ENCODE measurements at regions not wholly inside any gene's neighbourhood (a gene's known extent, or its start where the extent isn't known, plus 50 kb on each side); places are given as distances from the start of the nearest gene placed in this dataset.
"Not testable (repeated sequence)": the region's sequence is repeated elsewhere in the genome, so short reads cannot be mapped to it uniquely, and the experiment has no call there.

DNA sequence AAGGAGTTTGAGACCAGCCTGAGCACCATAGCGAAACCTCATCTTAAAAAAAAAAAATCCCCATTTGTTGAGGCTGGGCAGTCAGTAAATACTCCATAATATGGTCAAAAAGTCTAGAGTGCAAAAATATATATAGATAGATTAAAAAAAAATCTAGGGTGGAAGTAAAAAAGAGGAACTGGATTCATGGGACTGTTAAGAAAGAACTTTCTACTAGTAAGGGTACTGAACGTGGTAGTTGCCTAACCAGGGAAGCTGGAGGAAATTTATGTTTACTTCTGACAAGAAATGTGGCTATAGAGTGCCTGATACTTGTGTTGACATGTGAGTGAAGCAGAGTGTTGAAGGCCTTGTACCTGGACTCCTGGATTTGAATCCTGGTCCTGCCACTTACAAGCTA, 265.9 kb upstream of the FAM78B start:
- Histone ChIP-seq H3K27ac (no peak overlapping the region), H3K4me1 (ENCODE audit: control insufficient read depth in 1 of 2, insufficient read depth in 1 of 2, low read depth in 1 of 2, low read length in 1 of 2) (no peaks in the 10 kb centered on the region), H3K9me3 (no peaks in the 10 kb centered on the region), H3K4me3 (ENCODE audit: low read depth in 1 of 2, low read length in 1 of 2) (no peak overlapping the region), H3K36me3 (no peaks in the 10 kb centered on the region), H3K27me3 (no peaks in the 10 kb centered on the region)
- TF ChIP-seq, protein P1, sequence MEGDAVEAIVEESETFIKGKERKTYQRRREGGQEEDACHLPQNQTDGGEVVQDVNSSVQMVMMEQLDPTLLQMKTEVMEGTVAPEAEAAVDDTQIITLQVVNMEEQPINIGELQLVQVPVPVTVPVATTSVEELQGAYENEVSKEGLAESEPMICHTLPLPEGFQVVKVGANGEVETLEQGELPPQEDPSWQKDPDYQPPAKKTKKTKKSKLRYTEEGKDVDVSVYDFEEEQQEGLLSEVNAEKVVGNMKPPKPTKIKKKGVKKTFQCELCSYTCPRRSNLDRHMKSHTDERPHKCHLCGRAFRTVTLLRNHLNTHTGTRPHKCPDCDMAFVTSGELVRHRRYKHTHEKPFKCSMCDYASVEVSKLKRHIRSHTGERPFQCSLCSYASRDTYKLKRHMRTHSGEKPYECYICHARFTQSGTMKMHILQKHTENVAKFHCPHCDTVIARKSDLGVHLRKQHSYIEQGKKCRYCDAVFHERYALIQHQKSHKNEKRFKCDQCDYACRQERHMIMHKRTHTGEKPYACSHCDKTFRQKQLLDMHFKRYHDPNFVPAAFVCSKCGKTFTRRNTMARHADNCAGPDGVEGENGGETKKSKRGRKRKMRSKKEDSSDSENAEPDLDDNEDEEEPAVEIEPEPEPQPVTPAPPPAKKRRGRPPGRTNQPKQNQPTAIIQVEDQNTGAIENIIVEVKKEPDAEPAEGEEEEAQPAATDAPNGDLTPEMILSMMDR (IDR thresholded peaks at IDR 0.05), result no peak

DNA sequence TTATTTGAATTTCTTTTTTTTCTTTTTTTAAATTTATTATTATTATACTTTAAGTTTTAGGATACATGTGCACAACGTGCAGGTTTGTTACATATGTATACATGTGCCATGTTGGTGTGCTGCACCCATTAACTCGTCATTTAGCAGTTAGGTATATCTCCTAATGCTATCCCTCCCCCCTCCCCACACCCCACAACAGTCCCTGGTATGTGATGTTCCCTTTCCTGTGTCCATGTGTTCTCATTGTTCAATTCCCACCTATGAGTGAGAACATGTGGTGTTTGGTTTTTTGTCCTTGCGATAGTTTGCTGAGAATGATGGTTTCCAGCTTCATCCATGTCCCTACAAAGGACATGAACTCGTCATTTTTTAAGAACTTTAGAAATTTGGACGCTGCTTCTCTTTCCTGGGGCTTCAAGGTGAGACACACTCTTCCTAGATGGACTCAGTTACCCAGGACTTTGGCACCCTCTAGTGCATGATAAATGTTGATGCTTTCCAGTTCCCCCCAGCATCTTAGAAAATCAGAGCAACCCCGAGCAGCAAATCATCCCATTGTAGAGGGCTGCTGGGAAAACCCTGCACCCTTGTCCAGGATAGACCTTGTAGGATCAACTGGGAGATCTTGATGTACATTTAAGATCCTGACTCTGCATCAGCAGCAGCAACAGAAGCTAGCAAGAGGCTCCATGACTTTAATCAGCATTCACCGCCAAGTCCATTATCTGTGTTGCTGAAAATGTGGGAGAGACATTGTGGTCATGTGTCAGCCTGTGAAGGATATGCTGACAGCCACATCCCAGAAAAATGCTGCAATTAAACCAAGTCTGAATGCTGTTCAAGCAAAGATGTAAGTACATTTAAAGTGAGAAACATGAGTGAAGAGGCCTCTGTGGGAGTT, 266.9 kb upstream of the FAM78B start:
- H3K27me3 ChIP-seq; H3K36me3 ChIP-seq; H3K27ac ChIP-seq; H3K4me1 ChIP-seq (ENCODE audit: control insufficient read depth in 1 of 2, insufficient read depth in 1 of 2, low read depth in 1 of 2, low read length in 1 of 2); H3K4me3 ChIP-seq (ENCODE audit: low read depth in 1 of 2, low read length in 1 of 2); H3K9me3 ChIP-seq: not testable (repeated sequence)

DNA sequence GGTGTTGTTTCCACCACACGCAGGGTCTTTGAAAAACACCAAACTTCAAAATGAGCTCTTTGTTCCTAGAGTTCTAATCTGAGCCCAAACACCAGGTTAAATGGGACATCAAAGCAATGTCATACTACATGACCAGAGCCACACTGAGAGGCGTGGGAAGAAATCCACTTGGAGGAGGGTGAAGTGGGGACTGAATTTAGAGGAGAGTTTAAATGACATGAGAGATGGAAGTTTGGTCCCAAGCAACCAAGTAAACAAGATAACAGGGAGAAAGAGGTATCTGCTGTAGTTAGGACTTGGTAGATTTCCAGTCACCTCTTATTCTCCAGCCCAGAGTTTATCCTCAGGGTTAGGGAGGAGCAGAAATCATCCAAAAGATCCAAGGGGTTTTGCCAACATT, 290.9 kb upstream of the FAM78B start:
- no peak overlapping the region for H3K27ac ChIP-seq
- no peaks in the 10 kb centered on the region for H3K27me3 ChIP-seq
- no peaks in the 10 kb centered on the region for H3K4me1 ChIP-seq (ENCODE audit: control insufficient read depth in 1 of 2, insufficient read depth in 1 of 2, low read depth in 1 of 2, low read length in 1 of 2)
- H3K9me3 ChIP-seq, result no peaks in the 10 kb centered on the region
- H3K4me3 ChIP-seq (ENCODE audit: low read depth in 1 of 2, low read length in 1 of 2), result no peak overlapping the region
- TF ChIP-seq, protein P1 (IDR thresholded peaks at IDR 0.05), result no peak
- no peaks in the 10 kb centered on the region for H3K36me3 ChIP-seq

DNA sequence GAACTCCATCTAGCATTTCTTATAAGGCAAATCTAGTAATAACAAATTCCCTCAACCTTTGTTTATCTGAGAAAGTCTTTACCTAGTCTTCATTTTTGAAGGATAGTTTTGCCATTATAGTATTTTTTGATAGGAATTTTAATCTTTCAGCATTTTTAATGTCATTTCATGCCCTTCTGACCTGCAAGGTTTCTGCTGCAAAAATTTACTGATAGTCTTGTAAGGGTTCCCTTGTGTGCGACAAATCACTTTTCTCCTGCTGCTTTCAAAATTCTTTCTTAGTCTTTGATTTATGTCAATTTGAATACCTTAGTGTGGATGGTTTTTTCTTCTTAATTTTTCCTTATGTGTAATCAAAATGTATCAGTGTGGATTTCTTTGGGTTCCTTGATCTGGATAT, 297.5 kb upstream of the FAM78B start:
- Histone ChIP-seq H3K4me1 (ENCODE audit: control insufficient read depth in 1 of 2, insufficient read depth in 1 of 2, low read depth in 1 of 2, low read length in 1 of 2) (no peaks in the 10 kb centered on the region), H3K9me3 (no peaks in the 10 kb centered on the region), H3K4me3 (ENCODE audit: low read depth in 1 of 2, low read length in 1 of 2) (no peak overlapping the region), H3K27ac (no peak overlapping the region), H3K27me3 (no peaks in the 10 kb centered on the region), H3K36me3 (no peaks in the 10 kb centered on the region)
- TF ChIP-seq, protein P1 (IDR thresholded peaks at IDR 0.05), result no peak

DNA sequence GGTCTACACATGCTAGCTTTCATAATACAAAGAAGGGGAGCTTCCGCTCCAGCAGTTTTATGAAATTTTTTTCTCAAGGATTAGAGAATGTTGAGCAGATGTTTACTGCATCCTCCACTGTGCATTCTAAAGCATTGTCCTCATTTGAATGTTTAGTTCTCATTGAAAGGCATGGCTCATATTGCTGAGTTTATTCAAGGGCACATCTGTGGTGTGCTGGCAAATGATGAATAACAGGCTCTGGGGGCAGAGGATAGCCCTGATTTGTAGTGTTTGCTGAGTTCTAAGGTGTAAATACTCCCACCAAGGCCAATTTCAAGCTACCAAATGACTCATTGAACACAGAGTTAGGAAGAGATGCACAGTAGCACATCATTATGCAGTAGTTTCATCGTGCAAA, 303.2 kb upstream of the FAM78B start:
- H3K9me3 ChIP-seq, result no peaks in the 10 kb centered on the region
- H3K36me3 ChIP-seq, result no peaks in the 10 kb centered on the region
- H3K27ac ChIP-seq, result no peak overlapping the region
- no peaks in the 10 kb centered on the region for H3K27me3 ChIP-seq
- TF ChIP-seq, protein P1 (IDR thresholded peaks at IDR 0.05), result no peak
- no peaks in the 10 kb centered on the region for H3K4me1 ChIP-seq (ENCODE audit: control insufficient read depth in 1 of 2, insufficient read depth in 1 of 2, low read depth in 1 of 2, low read length in 1 of 2)
- H3K4me3 ChIP-seq (ENCODE audit: low read depth in 1 of 2, low read length in 1 of 2), result no peak overlapping the region

DNA sequence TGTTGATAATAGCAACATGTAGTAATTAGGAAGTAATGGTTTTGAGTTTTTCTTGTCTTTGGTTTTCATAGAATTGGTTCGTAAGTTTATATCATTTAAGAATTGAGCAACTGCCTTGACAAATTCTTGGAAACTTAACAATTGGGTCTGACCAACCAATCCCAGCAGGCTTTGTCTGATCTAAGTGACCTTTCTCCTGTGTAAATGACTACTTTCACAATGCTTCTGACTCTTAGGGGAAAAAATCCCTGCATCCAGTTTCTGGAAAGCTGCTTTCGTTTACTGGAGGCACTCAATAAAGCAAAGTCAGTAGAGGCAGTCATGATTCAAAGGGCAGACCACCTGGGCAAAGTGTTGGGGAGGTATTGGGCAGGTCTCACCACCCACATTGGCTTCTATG, 303.6 kb upstream of the FAM78B start:
- no peaks in the 10 kb centered on the region for H3K36me3 ChIP-seq
- H3K4me3 ChIP-seq (ENCODE audit: low read depth in 1 of 2, low read length in 1 of 2), result no peak overlapping the region
- H3K4me1 ChIP-seq (ENCODE audit: control insufficient read depth in 1 of 2, insufficient read depth in 1 of 2, low read depth in 1 of 2, low read length in 1 of 2), result no peaks in the 10 kb centered on the region
- no peaks in the 10 kb centered on the region for H3K9me3 ChIP-seq
- no peak overlapping the region for H3K27ac ChIP-seq
- H3K27me3 ChIP-seq, result no peaks in the 10 kb centered on the region
- TF ChIP-seq, protein P1 (IDR thresholded peaks at IDR 0.05), result no peak

All from neutrophil (primary cell).